Activated naive CD8-positive, alpha-beta T cell treated with anti-CD3 and anti-CD28 coated beads, Interleukin-2, amount 10 ng/mL, durations not matched to agents 7 days and 5 days (primary cell): ENCODE measurements at regions not wholly inside any gene's neighbourhood (a gene's known extent, or its start where the extent isn't known, plus 50 kb on each side); places are given as distances from the start of the nearest gene placed in this dataset.
A peak's percentile ranks its signal among the peaks of the same experiment; 100 is the strongest.

Experiments
- ATAC-seq: fragments of 150-1000 bp; cut with Tn5 transposase; one replicate; pipeline ENCODE4 v1.10.0; 2021; ENCODE audit warnings: low read depth, moderate library complexity
- POLR2A ChIA-PET: fragments of 350-600 bp; sonication (Branson Sonifier 250); formaldehyde crosslinking; loops from one replicate; lab custom pipeline; 2021; ENCODE audit warnings: antibody characterized with exemption; lab: Charles Lee
- DNase-seq: peaks from one replicate; pipeline ENCODE4 v3.0.0; 2021
- H3K27ac Mint-ChIP-seq: one replicate; pipeline ENCODE4 v1.8.0; 2022; ENCODE audit warnings: mild to moderate bottlenecking, mixed read lengths
- H3K27me3 Mint-ChIP-seq: one replicate; pipeline ENCODE4 v1.8.0; 2022; ENCODE audit warnings: mild to moderate bottlenecking, moderate library complexity, mixed read lengths
- H3K36me3 Mint-ChIP-seq: one replicate; pipeline ENCODE4 v1.8.0; 2021; ENCODE audit warnings: mild to moderate bottlenecking, mixed read lengths
- H3K4me1 Mint-ChIP-seq: one replicate; pipeline ENCODE4 v1.8.0; 2021; ENCODE audit warnings: mixed read lengths
- H3K4me3 Mint-ChIP-seq: one replicate; pipeline ENCODE4 v1.8.0; 2022; ENCODE audit warnings: mild to moderate bottlenecking, moderate library complexity, mixed read lengths
- H3K9me3 Mint-ChIP-seq: one replicate; pipeline ENCODE4 v1.8.0; 2021; ENCODE audit warnings: mixed read lengths

DNA sequence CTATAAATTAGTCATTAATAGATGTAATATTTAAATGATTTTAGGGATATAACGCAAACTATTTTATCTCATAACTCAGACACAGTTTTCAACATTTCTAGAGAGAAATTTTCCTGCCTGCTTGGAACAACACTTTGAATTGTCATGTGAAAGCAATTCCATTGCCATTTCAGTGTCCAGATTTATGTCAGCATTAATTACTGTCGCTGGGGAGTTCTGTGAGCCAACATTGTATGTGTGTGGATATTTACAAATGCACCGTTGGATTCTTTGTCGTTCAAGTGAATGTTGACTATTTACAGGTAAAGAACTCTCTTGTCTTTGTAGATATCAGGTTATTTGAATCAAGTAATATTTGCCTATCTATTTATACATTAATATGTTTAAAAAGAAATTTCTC is 465.3 kb upstream of the RGS6 start:
- no peak for ATAC-seq
- H3K27me3 Mint-ChIP-seq: no peaks in the 10 kb centered on the region
- DNase-seq: no peak
- no peak overlapping the region for H3K4me3 Mint-ChIP-seq
- H3K36me3 Mint-ChIP-seq: peaks cover 24% of the 10 kb centered on the region
- POLR2A ChIA-PET: no interaction called here
- H3K27ac Mint-ChIP-seq: no peak overlapping the region
- peaks cover 1% of the 10 kb centered on the region for H3K4me1 Mint-ChIP-seq
- H3K9me3 Mint-ChIP-seq: peaks cover 10% of the 10 kb centered on the region

- H3K4me3 Mint-ChIP-seq: no peak overlapping the region
- H3K36me3 Mint-ChIP-seq: peaks cover 24% of the 10 kb centered on the region
These were observed 464.8 kb upstream of the RGS6 start for GRCh38 chr14:71467361-71467811.

GRCh38 chr14:71468701-71469100 is 463.5 kb upstream of the RGS6 start:
- Mint-ChIP-seq H3K36me3 (peaks cover 20% of the 10 kb centered on the region), H3K4me3 (no peak overlapping the region), H3K4me1 (peaks cover 7% of the 10 kb centered on the region), H3K9me3 (peaks cover 7% of the 10 kb centered on the region), H3K27ac (no peak overlapping the region), H3K27me3 (no peaks in the 10 kb centered on the region)
- ATAC-seq (no peak), DNase-seq (no peak)
- POLR2A ChIA-PET: interaction anchor here (0.6 kb wide), 1 partner anchor 21 kb away, joined by 4 read pairs; no protein-coding TSS in a partner anchor

More at GRCh38 chr14:71467361-71467811, 464.8 kb upstream of the RGS6 start:
- H3K27ac Mint-ChIP-seq: no peak overlapping the region
- peaks cover 10% of the 10 kb centered on the region for H3K9me3 Mint-ChIP-seq
- POLR2A ChIA-PET: no interaction called here
- no peak for ATAC-seq
- no peaks in the 10 kb centered on the region for H3K27me3 Mint-ChIP-seq
- H3K4me1 Mint-ChIP-seq: peaks cover 3% of the 10 kb centered on the region
- no peak for DNase-seq

DNA sequence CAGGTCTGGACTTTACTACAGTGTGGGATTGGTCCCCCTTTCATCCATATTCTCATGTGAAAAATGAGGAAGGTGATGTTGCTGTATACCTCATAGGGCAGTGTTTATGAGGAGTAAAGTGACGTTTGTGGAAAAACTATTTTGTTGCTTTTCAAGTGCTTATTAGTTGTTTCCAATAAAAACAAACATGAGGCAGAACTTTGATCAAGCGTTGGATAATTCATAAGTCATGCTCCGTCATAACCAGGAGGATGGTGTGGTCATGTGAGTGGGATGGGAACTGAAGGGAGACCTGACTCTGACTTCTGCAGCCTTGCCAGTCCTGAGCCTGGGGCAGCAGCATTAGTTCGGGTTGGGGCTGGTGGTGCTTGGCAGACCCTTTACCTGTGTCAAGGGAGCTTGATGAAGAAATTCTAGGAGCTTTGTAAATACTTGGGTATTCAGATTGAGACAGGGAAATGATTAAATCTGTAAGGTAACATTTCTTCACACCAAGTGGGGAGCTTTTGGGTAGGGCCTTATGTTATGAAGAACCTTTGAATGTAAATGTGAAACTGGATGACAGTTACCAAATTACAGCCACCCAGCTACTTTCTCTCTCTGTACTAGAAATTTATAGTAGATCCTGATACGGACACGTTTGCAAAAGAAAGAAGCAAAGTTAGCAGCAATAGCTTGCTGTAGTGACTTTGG is 462.4 kb upstream of the RGS6 start:
- H3K27ac Mint-ChIP-seq: no peak overlapping the region
- peaks cover 10% of the 10 kb centered on the region for H3K4me1 Mint-ChIP-seq
- peaks cover 15% of the 10 kb centered on the region for H3K36me3 Mint-ChIP-seq
- DNase-seq (no peak), ATAC-seq (no peak)
- H3K27me3 Mint-ChIP-seq: no peaks in the 10 kb centered on the region
- peaks cover 3% of the 10 kb centered on the region for H3K9me3 Mint-ChIP-seq
- POLR2A ChIA-PET: no interaction called here
- H3K4me3 Mint-ChIP-seq: no peak overlapping the region

DNA sequence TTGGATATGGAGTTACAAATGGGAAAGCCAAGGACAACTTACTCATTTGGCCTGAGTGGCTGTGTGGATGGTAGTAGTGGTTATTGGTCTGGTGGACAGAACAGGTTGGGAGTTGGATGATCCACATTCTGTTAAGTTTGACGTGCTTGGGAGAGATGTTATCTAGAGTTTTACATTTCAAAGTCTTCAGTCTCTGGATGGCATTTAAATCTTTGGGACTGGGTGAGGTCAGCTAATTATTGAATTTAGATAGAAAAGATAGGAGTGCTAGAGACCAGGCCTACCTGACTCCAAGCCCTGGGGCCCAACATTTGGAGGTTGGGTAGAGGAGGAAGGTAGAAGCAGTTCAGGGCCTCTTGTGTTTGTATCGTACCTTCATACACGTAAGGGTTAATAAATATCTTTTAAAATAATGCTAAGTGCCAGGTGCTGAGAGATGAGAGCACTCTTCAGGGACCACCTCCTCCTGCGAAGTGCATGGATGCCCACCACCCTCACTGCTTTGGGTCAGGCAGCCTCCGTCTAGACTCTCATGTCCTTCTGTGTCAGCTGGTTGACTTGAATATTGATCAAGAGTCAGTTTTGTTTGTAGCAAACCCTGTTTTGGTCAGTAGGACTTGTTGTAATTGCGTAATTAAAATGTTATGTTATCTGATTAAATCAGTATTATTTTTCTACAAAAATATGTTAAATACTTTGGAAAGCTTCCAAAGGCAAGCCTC is 460.4 kb upstream of the RGS6 start:
- no peak overlapping the region for H3K4me3 Mint-ChIP-seq
- ATAC-seq (no peak), DNase-seq (no peak)
- no peaks in the 10 kb centered on the region for H3K27me3 Mint-ChIP-seq
- H3K9me3 Mint-ChIP-seq: peaks cover 3% of the 10 kb centered on the region
- POLR2A ChIA-PET: interaction anchor here (0.8 kb wide), 1 partner anchor 57 kb away, joined by 3 read pairs; no protein-coding TSS in a partner anchor
- H3K27ac Mint-ChIP-seq: no peak overlapping the region
- H3K4me1 Mint-ChIP-seq: peaks cover 18% of the 10 kb centered on the region
- peaks cover 11% of the 10 kb centered on the region for H3K36me3 Mint-ChIP-seq

- H3K36me3 Mint-ChIP-seq: peaks cover 10% of the 10 kb centered on the region
- H3K27me3 Mint-ChIP-seq: no peaks in the 10 kb centered on the region
- peaks cover 3% of the 10 kb centered on the region for H3K9me3 Mint-ChIP-seq
- DNase-seq (no peak), ATAC-seq (no peak)
- no peak overlapping the region for H3K4me3 Mint-ChIP-seq
- POLR2A ChIA-PET: no interaction called here
- H3K4me1 Mint-ChIP-seq: peaks cover 21% of the 10 kb centered on the region
- no peak overlapping the region for H3K27ac Mint-ChIP-seq
These were observed 459.6 kb upstream of the RGS6 start for GRCh38 chr14:71472356-71473340.

GRCh38 chr14:71473843-71474242 is 458.4 kb upstream of the RGS6 start:
- ATAC-seq: no peak
- Mint-ChIP-seq H3K27me3 (no peaks in the 10 kb centered on the region), H3K9me3 (no peaks in the 10 kb centered on the region), H3K27ac (no peak overlapping the region), H3K36me3 (peaks cover 8% of the 10 kb centered on the region), H3K4me3 (no peak overlapping the region), H3K4me1 (peaks cover 29% of the 10 kb centered on the region)
- no peak for DNase-seq
- POLR2A ChIA-PET: interaction anchor here (0.6 kb wide), 1 partner anchor 10 kb away, joined by 3 read pairs; no protein-coding TSS in a partner anchor

DNA sequence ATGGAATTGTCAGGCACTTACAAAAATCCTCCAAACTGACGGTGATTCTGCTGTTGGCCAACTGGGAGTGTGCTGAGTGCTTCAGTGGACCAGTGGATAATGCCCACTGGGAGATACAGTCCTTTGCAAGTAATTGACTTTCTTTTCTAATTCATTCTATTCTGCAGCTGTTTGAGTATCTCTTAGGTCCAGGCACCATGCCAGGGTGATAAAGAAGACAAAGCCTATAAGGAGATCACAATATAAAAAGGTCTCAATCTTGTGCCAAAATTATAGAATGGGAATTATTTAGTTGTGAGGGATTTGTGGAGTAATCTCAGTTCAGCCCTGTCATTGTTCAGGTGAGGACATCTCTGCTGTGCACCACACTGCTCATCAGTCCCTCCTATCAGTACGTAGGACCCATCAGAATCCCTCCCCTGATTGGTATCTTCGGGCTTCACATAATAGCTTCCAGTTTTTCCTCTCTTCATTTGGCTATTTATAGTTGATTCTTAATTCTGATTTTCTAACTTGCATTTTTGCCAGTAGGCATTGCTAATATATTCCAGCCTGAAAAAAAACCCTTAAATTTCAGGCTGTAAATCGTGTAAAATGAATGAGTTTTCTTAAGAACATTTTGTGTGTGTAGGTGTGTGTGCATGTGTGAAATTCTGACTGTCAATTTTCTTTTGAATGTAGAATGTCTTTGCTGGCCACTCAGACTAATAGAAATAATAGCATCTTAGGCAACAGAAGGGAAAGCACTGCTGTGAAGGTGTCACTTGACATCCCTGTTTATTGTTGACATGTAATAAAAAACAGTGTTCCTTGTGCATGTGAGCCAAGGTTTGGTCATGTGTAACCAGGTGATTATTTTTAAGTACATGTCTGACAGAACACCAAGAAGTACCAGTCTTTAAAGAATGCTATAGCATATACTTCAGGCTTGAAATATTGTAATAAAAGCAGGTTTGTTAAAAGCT is 457.6 kb upstream of the RGS6 start:
- ATAC-seq: no peak
- H3K4me1 Mint-ChIP-seq: peaks cover 31% of the 10 kb centered on the region
- POLR2A ChIA-PET: interaction anchor here (0.6 kb wide), 1 partner anchor 10 kb away, joined by 3 read pairs; no protein-coding TSS in a partner anchor
- H3K27me3 Mint-ChIP-seq: no peaks in the 10 kb centered on the region
- no peak overlapping the region for H3K4me3 Mint-ChIP-seq
- DNase-seq: no peak
- no peak overlapping the region for H3K27ac Mint-ChIP-seq
- H3K36me3 Mint-ChIP-seq: peaks cover 5% of the 10 kb centered on the region
- H3K9me3 Mint-ChIP-seq: no peaks in the 10 kb centered on the region

GRCh38 chr14:71475916-71476315 is 456.3 kb upstream of the RGS6 start:
- DNase-seq: no peak
- peaks cover 31% of the 10 kb centered on the region for H3K4me1 Mint-ChIP-seq
- peak overlapping the region; percentile 19 for H3K27ac Mint-ChIP-seq
- no peaks in the 10 kb centered on the region for H3K27me3 Mint-ChIP-seq
- POLR2A ChIA-PET: no interaction called here
- peaks cover 5% of the 10 kb centered on the region for H3K36me3 Mint-ChIP-seq
- H3K9me3 Mint-ChIP-seq: no peaks in the 10 kb centered on the region
- H3K4me3 Mint-ChIP-seq: no peak overlapping the region
- peak; percentile 72 for ATAC-seq

GRCh38 chr14:71478542-71478941 is 453.7 kb upstream of the RGS6 start:
- H3K36me3 Mint-ChIP-seq: peaks cover 2% of the 10 kb centered on the region
- H3K27ac Mint-ChIP-seq: peak overlapping the region; percentile 2
- POLR2A ChIA-PET: no interaction called here
- ATAC-seq (no peak), DNase-seq (no peak)
- H3K4me1 Mint-ChIP-seq: peaks cover 28% of the 10 kb centered on the region
- H3K4me3 Mint-ChIP-seq: peak overlapping the region; percentile 49
- H3K27me3 Mint-ChIP-seq: no peaks in the 10 kb centered on the region
- no peaks in the 10 kb centered on the region for H3K9me3 Mint-ChIP-seq

- no peaks in the 10 kb centered on the region for H3K27me3 Mint-ChIP-seq
- peaks cover 14% of the 10 kb centered on the region for H3K36me3 Mint-ChIP-seq
- no peak overlapping the region for H3K4me3 Mint-ChIP-seq
- H3K27ac Mint-ChIP-seq: no peak overlapping the region
- peaks cover 20% of the 10 kb centered on the region for H3K4me1 Mint-ChIP-seq
- POLR2A ChIA-PET: interaction anchor here (1.4 kb wide), 1 partner anchor 159 kb away, joined by 4 read pairs; no protein-coding TSS in a partner anchor
- DNase-seq (no peak), ATAC-seq (no peak)
- H3K9me3 Mint-ChIP-seq: no peaks in the 10 kb centered on the region
These were observed 451.1 kb upstream of the RGS6 start for GRCh38 chr14:71481021-71481654.

DNA sequence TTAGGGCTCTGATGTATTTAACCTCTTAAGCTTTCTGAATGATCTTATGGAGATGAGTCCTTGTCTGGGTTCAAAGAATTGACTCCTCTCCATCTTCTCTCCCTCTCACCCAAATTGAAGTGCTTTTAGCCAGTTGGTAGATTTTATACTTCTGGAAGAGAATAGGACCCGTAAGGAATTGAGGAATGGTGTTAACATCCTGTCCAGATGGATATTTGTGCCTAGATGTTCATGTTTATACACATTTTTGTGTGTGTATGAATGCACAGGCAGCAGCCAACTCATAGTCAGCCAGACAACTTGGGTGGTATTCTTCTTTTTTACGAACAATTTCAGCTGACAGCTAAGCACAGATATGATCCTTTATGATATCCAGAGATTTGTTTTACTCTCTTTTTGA is 449.6 kb upstream of the RGS6 start:
- H3K36me3 Mint-ChIP-seq: peaks cover 17% of the 10 kb centered on the region
- POLR2A ChIA-PET: no interaction called here

More for the DNA sequence above, 449.6 kb upstream of the RGS6 start:
- H3K27ac Mint-ChIP-seq: no peak overlapping the region
- no peaks in the 10 kb centered on the region for H3K9me3 Mint-ChIP-seq
- H3K4me3 Mint-ChIP-seq: no peak overlapping the region
- peaks cover 21% of the 10 kb centered on the region for H3K4me1 Mint-ChIP-seq
- no peak for ATAC-seq
- DNase-seq: no peak
- no peaks in the 10 kb centered on the region for H3K27me3 Mint-ChIP-seq
